Right renal cortex interstitium (tissue), 3 donors: ENCODE measurements at regions not wholly inside any gene's neighbourhood (a gene's known extent, or its start where the extent isn't known, plus 50 kb on each side); places are given as distances from the start of the nearest gene placed in this dataset.
"Not testable (repeated sequence)": the region's sequence is repeated elsewhere in the genome, so short reads cannot be mapped to it uniquely, and the experiment has no call there.

Experiments
- DNase-seq, 3 donors: peaks; one replicate each; pipeline ENCODE4 v3.0.0-alpha.2; 2013; ENCODE audit warnings: low read depth in 3 of 3, low spot score in 2 of 3

DNA sequence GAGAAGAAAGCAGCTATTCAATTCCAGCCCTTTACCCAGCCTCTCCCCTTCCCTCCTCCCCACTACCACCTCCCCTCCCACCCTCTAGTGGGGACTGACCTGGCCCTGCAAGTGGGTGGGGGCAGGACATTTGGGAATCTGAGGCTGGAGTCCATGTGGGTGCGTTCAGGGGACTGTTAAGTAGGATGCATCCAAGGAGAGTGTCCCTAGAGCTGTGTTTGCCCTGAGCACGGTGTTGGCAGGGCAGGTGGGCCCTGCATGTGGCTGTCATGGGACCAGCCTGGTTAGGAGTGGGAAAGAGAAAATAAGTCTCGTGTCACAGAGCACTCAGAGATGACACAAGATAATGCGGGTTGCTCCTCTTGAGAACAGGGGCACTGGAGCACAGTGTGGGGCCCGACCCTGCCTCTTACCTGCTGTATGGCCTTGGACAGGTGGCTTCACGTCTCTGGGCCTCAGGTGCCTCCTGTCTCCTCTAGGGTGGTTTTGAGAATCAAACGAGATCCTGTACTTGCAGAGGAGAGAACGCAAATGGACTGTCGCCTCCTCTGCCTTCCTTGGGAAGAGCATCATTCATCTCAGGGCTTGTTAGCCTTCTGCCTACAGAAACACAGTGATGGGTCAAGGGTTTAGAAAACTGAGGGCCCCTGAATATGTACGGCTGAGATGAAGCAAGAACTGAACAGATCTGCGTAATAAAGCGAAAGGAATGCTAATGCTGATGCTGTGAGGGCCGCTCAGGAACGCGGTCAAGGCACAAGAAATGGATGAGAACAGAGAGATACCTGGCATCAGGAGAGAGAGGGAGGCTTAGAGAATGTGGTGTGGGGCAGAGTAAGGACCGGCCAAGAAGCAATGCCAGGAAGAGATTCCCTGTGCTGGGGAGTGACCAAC, 187.7 kb upstream of the HAAO start:
- no peak for DNase-seq

- DNase-seq, result no peak
Observed at GRCh38 chr2:42979416-42979869, 187.1 kb upstream of the HAAO start.

GRCh38 chr2:42978887-42979415, 186.6 kb upstream of the HAAO start:
- DNase-seq, result no peak

DNA sequence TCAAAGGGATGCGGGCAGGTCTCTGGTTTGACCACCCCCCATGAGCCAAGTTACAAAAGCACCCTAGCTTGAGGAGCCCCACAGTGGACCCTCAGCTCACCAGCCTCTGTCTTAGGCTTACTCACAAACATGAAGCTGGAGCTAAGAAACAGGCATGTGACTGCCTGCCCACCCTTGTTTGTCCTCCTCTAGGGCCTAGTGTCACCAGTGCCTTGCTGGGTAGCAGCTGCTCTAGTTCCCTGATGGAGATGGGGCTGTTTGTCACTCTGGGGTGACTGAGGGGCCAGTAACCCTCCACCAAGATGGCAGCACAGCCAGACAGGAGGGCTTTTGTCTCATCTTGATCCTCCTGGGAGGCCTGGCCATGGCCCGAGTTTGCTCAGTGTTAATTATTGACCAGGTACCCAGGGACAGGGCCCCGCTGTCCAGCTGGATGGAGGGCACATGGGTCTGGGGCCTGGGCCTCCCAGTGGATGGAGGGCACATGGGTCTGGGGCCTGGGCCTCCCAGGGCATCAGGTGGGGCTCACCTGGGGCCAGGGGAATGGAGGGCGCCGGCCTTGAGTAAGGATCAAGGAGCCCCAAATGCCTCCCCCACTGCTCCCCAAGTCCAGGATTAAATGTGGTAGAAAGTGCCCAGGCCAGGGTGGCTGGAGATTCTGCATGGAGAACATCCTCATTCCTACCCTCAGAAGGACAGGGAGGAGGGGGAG, 185.9 kb upstream of the HAAO start:
- DNase-seq, result no peak

- no peak for DNase-seq
Observed at GRCh38 chr2:42977270-42978174, 185.1 kb upstream of the HAAO start.

- no peak for DNase-seq
Observed at GRCh38 chr2:42976351-42976750, 184.0 kb upstream of the HAAO start.

GRCh38 chr2:42974721-42975717, 182.6 kb upstream of the HAAO start:
- peak in 2 of 3 donors; percentile 58 to 72 for DNase-seq

GRCh38 chr2:42974169-42974720, 181.9 kb upstream of the HAAO start:
- DNase-seq, result no peak

DNA sequence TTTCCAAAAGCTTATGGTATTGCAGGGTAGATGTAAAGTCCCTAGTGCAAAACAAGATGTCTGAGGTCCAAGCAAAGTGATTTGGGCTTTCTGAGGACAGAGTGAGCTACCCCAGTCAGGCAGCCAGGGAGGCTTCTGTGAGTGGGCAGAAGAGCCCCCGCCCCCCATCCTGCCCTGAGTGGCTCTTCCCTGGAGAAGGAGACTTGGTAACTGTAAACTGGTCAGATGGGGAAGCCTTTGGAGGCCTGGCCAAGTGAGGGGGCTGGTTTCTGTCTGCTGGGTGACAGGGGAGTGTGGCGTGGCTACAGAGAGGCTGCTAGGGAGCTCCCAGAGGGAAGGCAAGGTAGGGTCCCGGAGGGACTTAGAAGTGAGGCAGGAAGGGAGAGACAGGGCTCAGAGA, 181.3 kb upstream of the HAAO start:
- no peak for DNase-seq

- not testable (repeated sequence) for DNase-seq
Observed at GRCh38 chr2:42972933-42973516, 180.6 kb upstream of the HAAO start.

- no peak for DNase-seq
Observed at GRCh38 chr2:42971947-42972736, 179.8 kb upstream of the HAAO start.

DNA sequence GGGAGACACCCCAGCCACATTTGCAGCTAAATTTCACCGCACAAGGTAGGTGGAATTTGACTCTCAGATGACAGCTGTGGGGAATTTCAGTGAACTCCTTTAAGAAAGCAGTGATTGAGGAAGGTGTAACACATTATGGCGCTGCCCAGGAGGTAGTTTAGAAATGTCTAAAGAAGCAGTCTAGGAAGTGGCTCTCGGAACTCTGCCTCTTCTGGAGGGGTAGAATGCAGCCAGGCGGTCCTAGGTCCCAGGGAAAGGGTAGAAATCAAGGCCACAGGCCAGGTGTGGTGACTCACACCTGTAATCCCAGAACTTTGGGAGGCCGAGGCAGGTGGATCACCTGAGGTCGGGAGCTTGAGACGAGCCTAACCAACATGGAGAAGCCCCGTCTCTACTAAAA, 179.0 kb upstream of the HAAO start:
- DNase-seq, result no peak

GRCh38 chr2:42970151-42970550, 177.8 kb upstream of the HAAO start:
- no peak for DNase-seq

DNA sequence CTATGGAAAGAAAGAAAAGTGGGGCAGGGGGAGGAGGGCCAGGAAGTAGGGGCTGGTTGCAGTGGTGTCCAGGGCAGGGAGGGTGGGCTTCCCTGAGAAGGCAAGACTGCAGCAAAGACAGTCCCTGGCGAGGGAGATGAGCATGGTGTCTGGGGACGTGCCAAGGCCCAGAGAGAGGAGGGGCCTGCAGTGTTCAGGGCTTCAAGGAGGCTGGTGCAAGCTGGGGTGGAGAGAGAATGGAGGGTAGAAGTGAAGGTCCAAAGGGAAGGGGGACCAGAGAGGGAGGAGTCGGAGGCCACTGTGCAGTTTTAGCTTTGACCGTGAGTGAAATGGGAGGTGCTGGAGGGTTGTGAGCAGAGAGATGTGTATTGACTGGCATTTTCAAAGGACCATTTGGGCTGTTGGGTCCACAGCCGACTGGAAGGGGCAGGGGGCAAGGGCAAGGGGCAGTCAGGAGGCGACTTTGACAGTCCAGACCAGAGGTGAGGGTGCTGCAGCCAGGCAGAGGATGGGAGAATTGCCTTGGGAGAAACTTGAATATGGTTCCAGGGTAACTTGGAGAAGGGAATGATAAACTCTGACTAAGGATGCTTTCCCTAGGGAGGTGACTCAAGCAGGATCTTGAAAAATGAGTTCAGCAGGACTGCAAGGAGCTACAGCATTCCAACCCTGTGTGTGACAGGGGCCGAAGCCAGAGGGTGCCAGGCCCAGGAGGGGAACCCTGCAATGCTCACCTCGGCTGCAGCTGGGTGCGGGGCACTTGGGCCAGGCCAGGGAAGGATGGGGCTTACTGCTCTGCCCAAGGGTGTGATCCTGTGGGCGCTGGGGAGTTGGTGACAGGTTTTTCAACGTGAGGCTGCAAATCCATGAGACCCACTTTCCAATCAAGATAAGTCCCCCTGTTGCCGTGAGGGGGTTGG, 177.1 kb upstream of the HAAO start:
- DNase-seq, result no peak

GRCh38 chr2:42967959-42968674, 175.7 kb upstream of the HAAO start:
- DNase-seq, result peak in 1 of 3 donors; percentile 61

DNA sequence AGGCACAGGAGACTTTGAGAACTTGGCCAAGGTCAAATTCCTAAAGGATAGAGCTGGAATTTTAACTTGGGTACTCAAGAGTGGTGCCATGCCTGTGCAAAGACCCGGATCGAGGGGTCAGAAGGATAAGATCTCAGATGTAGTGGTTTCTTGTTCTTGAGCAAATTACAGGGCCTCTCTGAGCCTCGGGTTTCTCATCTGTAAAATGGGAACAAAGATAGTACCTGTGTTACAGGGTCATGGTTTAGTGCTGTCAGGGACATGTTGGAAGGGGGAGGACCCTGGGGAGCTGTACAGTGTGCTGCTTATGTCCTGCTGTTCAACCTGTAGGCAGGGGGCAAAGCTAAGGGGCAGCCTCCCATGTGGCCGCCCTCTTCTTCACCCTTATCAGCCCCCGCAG, 173.5 kb upstream of the HAAO start:
- no peak for DNase-seq
